Astrocyte of the cerebellum (primary cell): ENCODE measurements at regions not wholly inside any gene's neighbourhood (a gene's known extent, or its start where the extent isn't known, plus 50 kb on each side); places are given as distances from the start of the nearest gene placed in this dataset.

ENCODE experiments used
- DNase-seq: peaks from one replicate; pipeline ENCODE4 v3.0.0-alpha.2; 2011; ENCODE audit warnings: low read depth
- H3K4me3 ChIP-seq: 2 replicates; pipeline ENCODE4 v1.5.1; 2011; ENCODE audit warnings: mild to moderate bottlenecking, low read depth, low read length, moderate library complexity
- in situ Hi-C: cut with HindIII; loops from 2 replicates; pipeline ENCODE4 v1.10.0; 2017; ENCODE audit warnings: low sequenced_read_pairs
- TF ChIP-seq, protein P1 (sequence below): IDR thresholded peaks from 2 replicates; pipeline ENCODE4 v1.5.1; 2012; ENCODE audit warnings: low read length, low read depth, moderate library complexity, mild to moderate bottlenecking; ENCODE audit errors: missing control alignments

DNA sequence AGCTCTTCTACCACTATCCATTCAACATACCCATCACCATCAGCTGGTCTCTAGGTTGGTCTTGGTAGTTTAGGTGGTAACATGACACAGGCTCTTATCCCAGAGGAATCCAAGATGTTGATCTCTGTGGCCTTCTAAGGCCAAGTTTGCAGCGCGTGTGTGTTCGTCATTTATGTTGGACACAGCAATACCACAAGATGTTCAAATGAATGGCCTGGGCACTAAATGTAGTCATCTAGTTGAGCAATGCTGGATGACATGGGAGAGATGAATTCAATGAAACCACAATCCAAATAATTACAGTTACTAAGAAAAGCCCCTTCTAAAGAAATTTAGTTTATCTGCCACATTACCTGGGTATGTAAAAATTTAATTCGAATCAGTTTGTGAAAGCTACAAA lies 292.4 kb downstream of the MRPS30 start:
- no peak overlapping the region for H3K4me3 ChIP-seq
- TF ChIP-seq, protein P1, sequence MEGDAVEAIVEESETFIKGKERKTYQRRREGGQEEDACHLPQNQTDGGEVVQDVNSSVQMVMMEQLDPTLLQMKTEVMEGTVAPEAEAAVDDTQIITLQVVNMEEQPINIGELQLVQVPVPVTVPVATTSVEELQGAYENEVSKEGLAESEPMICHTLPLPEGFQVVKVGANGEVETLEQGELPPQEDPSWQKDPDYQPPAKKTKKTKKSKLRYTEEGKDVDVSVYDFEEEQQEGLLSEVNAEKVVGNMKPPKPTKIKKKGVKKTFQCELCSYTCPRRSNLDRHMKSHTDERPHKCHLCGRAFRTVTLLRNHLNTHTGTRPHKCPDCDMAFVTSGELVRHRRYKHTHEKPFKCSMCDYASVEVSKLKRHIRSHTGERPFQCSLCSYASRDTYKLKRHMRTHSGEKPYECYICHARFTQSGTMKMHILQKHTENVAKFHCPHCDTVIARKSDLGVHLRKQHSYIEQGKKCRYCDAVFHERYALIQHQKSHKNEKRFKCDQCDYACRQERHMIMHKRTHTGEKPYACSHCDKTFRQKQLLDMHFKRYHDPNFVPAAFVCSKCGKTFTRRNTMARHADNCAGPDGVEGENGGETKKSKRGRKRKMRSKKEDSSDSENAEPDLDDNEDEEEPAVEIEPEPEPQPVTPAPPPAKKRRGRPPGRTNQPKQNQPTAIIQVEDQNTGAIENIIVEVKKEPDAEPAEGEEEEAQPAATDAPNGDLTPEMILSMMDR = no peak
- no peak for DNase-seq
- in situ Hi-C loops = no loop called here

DNA sequence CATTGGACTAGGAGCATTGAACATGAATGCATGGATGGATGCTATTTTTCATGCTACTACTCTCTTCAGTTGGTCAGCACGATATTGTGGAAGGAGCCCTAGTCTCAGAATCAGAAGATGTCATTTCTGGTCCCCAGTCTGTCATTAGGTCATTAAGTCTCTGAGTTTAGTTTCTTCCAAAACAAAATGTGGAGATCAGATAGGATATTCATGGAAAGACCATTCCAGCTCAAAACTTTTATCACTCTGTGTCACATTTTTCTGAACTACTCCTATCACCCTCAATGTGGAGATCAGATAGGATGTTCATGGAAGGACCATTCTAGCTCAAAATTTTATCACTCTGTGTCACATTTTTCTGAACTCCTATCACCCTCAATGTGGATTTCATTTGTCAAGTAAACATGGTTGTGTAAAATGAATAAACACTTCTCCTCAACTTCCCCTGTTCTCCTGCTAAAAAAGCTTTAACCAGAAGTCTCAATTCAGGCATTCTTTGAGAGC lies 296.8 kb downstream of the MRPS30 start:
- in situ Hi-C loops = no loop called here
- no peak overlapping the region for H3K4me3 ChIP-seq
- DNase-seq = no peak
- TF ChIP-seq, protein P1 = no peak

DNA sequence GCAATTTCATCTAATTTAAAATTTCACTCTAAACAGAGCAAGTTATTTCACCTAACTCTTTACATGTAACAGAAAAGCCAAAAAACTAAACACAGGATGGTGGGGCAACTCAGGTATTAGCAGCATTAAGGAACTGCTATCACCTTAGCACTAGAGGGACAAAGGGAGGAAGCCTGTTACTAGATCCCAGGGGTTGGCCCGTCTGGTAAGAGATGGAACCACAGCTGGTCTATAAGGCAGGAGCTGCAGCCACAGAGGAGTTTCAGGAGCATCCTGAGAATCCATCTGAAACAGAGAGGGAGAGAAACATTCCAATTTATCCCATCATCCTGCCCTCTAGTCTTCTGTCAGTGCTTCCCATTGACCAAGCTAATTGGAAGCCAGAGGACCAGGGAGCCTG lies 300.3 kb downstream of the MRPS30 start:
- DNase-seq = no peak
- TF ChIP-seq, protein P1 = no peak
- no peak overlapping the region for H3K4me3 ChIP-seq
- in situ Hi-C loops = no loop called here

DNA sequence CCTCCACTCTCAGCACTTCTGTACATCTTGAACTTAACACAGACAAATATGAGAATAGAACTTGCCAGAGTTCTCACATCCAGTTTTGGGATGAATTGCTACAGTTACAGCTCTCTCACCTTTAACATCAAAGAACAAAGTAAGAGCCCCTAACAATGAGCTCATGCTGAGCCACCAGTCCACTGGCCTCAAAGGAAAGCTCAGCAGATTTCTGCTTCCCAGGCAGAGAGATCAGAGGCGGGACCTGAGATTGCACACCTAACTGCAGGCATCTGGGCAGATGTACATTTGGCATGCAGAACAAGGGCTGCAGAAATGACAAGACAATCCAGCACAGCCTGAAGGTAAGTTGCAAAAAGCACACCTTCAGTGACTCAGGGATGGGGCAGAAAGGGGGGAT lies 300.9 kb downstream of the MRPS30 start:
- no peak overlapping the region for H3K4me3 ChIP-seq
- TF ChIP-seq, protein P1 = no peak
- in situ Hi-C loops = no loop called here
- DNase-seq = no peak

DNA sequence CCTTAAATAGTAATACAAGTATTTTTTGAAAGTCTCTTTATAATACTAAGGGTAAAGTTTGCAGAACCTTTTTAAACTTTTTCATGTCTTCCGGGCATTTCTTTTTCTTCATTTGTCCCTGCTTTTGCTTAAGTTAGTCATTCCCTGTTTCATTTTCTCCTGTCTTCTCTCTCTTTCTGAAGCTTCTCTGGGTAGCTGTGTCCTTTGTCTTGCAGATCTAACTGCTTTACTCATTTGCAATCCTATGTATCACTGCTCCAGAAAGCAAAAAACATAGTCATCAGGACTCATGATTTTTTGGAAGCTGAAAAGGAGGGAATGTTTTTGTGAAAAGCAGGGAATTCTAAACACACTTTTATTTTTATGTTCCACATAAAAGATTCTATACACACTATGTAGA lies 301.7 kb downstream of the MRPS30 start:
- DNase-seq = no peak
- in situ Hi-C loops = no loop called here
- TF ChIP-seq, protein P1 = no peak

DNA sequence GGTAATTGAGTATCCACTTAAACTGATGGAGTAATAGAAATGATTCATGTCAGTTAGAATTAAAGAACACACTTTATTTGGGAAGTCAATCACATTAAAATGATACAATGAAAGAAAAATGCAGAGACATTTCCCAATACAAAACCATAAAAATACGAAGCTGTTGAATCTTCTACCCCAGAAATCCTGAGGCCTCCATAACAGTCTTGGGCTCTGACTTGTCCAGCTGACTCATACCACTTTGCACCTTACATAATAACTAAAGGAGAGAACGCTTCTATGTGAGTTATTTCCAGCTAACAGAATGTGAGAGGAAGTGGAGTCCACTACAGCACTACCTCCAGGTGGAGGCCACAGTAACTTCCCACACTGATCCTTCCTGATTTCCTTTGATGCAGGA lies 305.0 kb downstream of the MRPS30 start:
- no peak overlapping the region for H3K4me3 ChIP-seq
- no peak for DNase-seq
- in situ Hi-C loops = no loop called here
- TF ChIP-seq, protein P1 = no peak

More for the DNA sequence above, 301.7 kb downstream of the MRPS30 start:
- H3K4me3 ChIP-seq = no peak overlapping the region

DNA sequence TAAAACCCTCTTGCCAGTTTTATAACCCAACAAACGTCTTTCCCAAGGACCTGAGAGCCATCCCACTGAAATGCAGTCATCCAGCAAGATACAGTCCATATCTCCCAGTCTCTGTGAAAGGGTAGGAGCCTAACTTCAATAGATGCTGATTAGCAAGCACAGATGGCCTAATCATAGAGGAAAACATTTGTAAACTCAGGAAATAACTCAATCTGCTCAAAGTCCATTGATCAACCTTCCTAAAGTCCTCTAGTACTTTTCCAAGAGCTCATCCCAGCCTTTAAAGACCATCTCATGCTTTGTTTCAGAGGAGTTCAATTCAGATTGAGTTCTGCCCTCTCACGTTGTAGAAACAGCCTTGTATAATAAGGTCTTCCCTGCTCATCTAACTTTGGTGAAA lies 324.2 kb downstream of the MRPS30 start:
- no peak overlapping the region for H3K4me3 ChIP-seq
- TF ChIP-seq, protein P1 = no peak
- in situ Hi-C loops = no loop called here
- no peak for DNase-seq
